ENCODE measurements at regions not wholly inside any gene's neighbourhood (a gene's known extent, or its start where the extent isn't known, plus 50 kb on each side); places are given as distances from the start of the nearest gene placed in this dataset.

GRCh38 chr7:91659096-91659495 lies 221.4 kb downstream of the MTERF1 start:
- TF ChIP-seq POLR2A (IDR thresholded peaks at IDR 0.05) (no peak), CTCF (IDR thresholded peaks at IDR 0.05) (no peak)
